Adrenal gland (tissue), 9 donors: ENCODE measurements at regions not wholly inside any gene's neighbourhood (a gene's known extent, or its start where the extent isn't known, plus 50 kb on each side); places are given as distances from the start of the nearest gene placed in this dataset.

Source experiments
- DNase-seq, 7 donors: peaks; one replicate each; pipeline ENCODE4 v3.0.0-alpha.2; 2019 to 2020
- H3K27ac ChIP-seq, 5 donors: fragments of 200-600 bp; sonication (generic) in 4 of 5; 1 replicate in 3 of 5; 2 replicates in 2 of 5; pipeline versions ENCODE4 v1.5.1 to v1.8.0; 2016 to 2020; ENCODE audit warnings: mild to moderate bottlenecking in 1 of 5
- H3K27me3 ChIP-seq: fragments of 200-600 bp; 2 replicates; pipeline ENCODE4 v1.8.0; 2021
- H3K36me3 ChIP-seq, 2 donors: fragments of 200-600 bp; replicated peaks in 1 of 2; 1 replicate in 1 of 2; 2 replicates in 1 of 2; pipeline versions ENCODE4 v1.5.1 to v1.8.0; 2018 to 2022
- H3K4me1 ChIP-seq, 2 donors: fragments of 200-600 bp; replicated peaks in 1 of 2; 1 replicate in 1 of 2; 2 replicates in 1 of 2; pipeline versions ENCODE4 v1.5.1 to v1.8.0; 2018 to 2021
- H3K4me3 ChIP-seq, 4 donors: fragments of 200-600 bp; sonication (generic) in 3 of 4; one replicate each; pipeline ENCODE4 v1.5.1; 2016 to 2018
- H3K9me3 ChIP-seq, 3 donors: fragments of 200-600 bp; sonication (generic) in 1 of 3; replicated peaks in 1 of 3; 1 replicate in 2 of 3; 2 replicates in 1 of 3; pipeline versions ENCODE4 v1.5.1 to v1.8.0; 2016 to 2021
- CTCF ChIP-seq, 6 experiments: fragments of 450-650 bp in 4 of 6; fragments of 200-600 bp in 2 of 6; sonication (generic) in 1 of 6; IDR thresholded peaks; 1 replicate in 5 of 6; 2 replicates in 1 of 6; pipeline versions ENCODE4 v1.5.1 to v1.8.0; 2016 to 2021; ENCODE audit warnings: antibody characterized with exemption in 6 of 6, mild to moderate bottlenecking in 2 of 6, moderate library complexity in 1 of 6
- POLR2A ChIP-seq, 2 donors: fragments of 450-650 bp; IDR thresholded peaks; one replicate each; pipeline ENCODE4 v1.6.1; 2017; ENCODE audit warnings: antibody characterized with exemption in 2 of 2, mild to moderate bottlenecking in 2 of 2, moderate library complexity in 1 of 2
- WGBS, 4 donors: extraction: QIAGEN DNeasy Blood & Tissue Kit in 2 of 4; methylation state at CpG; one replicate each; pipeline versions ENCODE4 v1.1.5 to v1.1.7; 2013 to 2017; 5-methylcytosine and 5-hydroxymethylcytosine counted together
- intact Hi-C, 2 donors: fragments of 100-400 bp; cut with DNase I; formaldehyde crosslinking; loops; one replicate each; pipeline versions ENCODE4 v1.14.1 to v1.15.0; 2022 to 2023
- donor health status: healthy with polysubstance abuse.
- donor health status: Bipolar disorder and iron deficiency.
- donor health status: DM: yes; HTN: yes; CAD: no.
- donor health status: DM: no; HTN: no; CAD: no.
- donor health status: DM: no; HTN: no; CAD: no.

GRCh38 chr21:34008618-34009017 lies 64.8 kb upstream of the MRPS6 start:
- Histone ChIP-seq H3K9me3 (no peaks in the 10 kb centered on the region), H3K36me3 (no peaks in the 10 kb centered on the region), H3K4me3 (no peak overlapping the region), H3K27ac (no peak overlapping the region), H3K27me3 (no peaks in the 10 kb centered on the region), H3K4me1 (no peaks in the 10 kb centered on the region)
- no peak for DNase-seq
- WGBS, 4 donors = 77 to 90% (median 79%) methylated on average over 4 to 5 of the region's 5 CpGs
- TF ChIP-seq POLR2A (IDR thresholded peaks at IDR 0.05) (no peak), CTCF (IDR thresholded peaks at IDR 0.05) (no peak)
- intact Hi-C loops = no loop called here

- H3K27ac ChIP-seq = no peak overlapping the region
- TF ChIP-seq POLR2A (IDR thresholded peaks at IDR 0.05) = no peak
- no peak for TF ChIP-seq CTCF (IDR thresholded peaks at IDR 0.05)
- H3K4me1 ChIP-seq = no peaks in the 10 kb centered on the region
- no peak for DNase-seq
- H3K27me3 ChIP-seq = no peaks in the 10 kb centered on the region
- H3K9me3 ChIP-seq = no peaks in the 10 kb centered on the region
- intact Hi-C loops = no loop called here
- H3K4me3 ChIP-seq = no peak overlapping the region
- no peaks in the 10 kb centered on the region for H3K36me3 ChIP-seq
- 62 to 70% (median 63%) methylated on average over 6 of the region's 6 CpGs for WGBS, 4 donors
Observed at GRCh38 chr21:34006611-34007168, 66.7 kb upstream of the MRPS6 start.

- H3K4me3 ChIP-seq = no peak overlapping the region
- 35 to 62% (median 41%) methylated on average over 5 of the region's 5 CpGs for WGBS, 4 donors
- H3K27me3 ChIP-seq = no peaks in the 10 kb centered on the region
- H3K9me3 ChIP-seq = no peaks in the 10 kb centered on the region
- H3K27ac ChIP-seq = no peak overlapping the region
- DNase-seq = peak in 3 of 7 donors; percentile 19 to 45 (median 41)
- no peaks in the 10 kb centered on the region for H3K4me1 ChIP-seq
- intact Hi-C loops = no loop called here
- no peak for TF ChIP-seq POLR2A (IDR thresholded peaks at IDR 0.05)
- TF ChIP-seq CTCF (IDR thresholded peaks at IDR 0.05) = no peak
- no peaks in the 10 kb centered on the region for H3K36me3 ChIP-seq
Observed at GRCh38 chr21:34004974-34005373, 68.4 kb upstream of the MRPS6 start.

GRCh38 chr21:34004013-34004938 lies 69.1 kb upstream of the MRPS6 start:
- Histone ChIP-seq H3K4me3 (no peak overlapping the region), H3K4me1 (no peaks in the 10 kb centered on the region), H3K27ac (no peak overlapping the region), H3K9me3 (no peaks in the 10 kb centered on the region), H3K27me3 (no peaks in the 10 kb centered on the region), H3K36me3 (no peaks in the 10 kb centered on the region)
- intact Hi-C loops = no loop called here
- no peak for TF ChIP-seq CTCF (IDR thresholded peaks at IDR 0.05)
- TF ChIP-seq POLR2A (IDR thresholded peaks at IDR 0.05) = no peak
- DNase-seq = no peak
- WGBS, 4 donors = 77 to 84% (median 82%) methylated on average over 7 of the region's 7 CpGs
